Cardiac muscle cell (in vitro differentiated cells and primary cell): ENCODE measurements at regions not wholly inside any gene's neighbourhood (a gene's known extent, or its start where the extent isn't known, plus 50 kb on each side); places are given as distances from the start of the nearest gene placed in this dataset.
A peak's percentile ranks its signal among the peaks of the same experiment; 100 is the strongest.

Experiments used
- DNase-seq, 2 donors: peaks; one replicate each; pipeline versions ENCODE4 v3.0.0 to v3.0.0-alpha.2; 2010 to 2017; ENCODE audit warnings: low read depth in 1 of 2, low spot score in 1 of 2
- H3K27ac ChIP-seq: fragments of 200-600 bp; sonication (generic); 2 replicates; pipeline ENCODE4 v1.5.1; 2016
- H3K27me3 ChIP-seq: fragments of 200-600 bp; sonication (generic); 2 replicates; pipeline ENCODE4 v1.6.0; 2016; ENCODE audit warnings: control low read depth
- H3K36me3 ChIP-seq: fragments of 200-600 bp; sonication (generic); 2 replicates; pipeline ENCODE4 v1.5.1; 2016; ENCODE audit warnings: control low read depth
- H3K4me1 ChIP-seq: fragments of 200-600 bp; sonication (generic); 2 replicates; pipeline ENCODE4 v1.8.1; 2017; ENCODE audit warnings: low read depth, mild to moderate bottlenecking, mixed run types
- H3K4me3 ChIP-seq: fragments of 200-600 bp; sonication (generic); 2 replicates; pipeline ENCODE4 v1.5.1; 2016; ENCODE audit warnings: mild to moderate bottlenecking
- H3K9me3 ChIP-seq: fragments of 200-600 bp; sonication (generic); 2 replicates; pipeline ENCODE4 v1.5.1; 2017; ENCODE audit warnings: low read depth, mild to moderate bottlenecking, control low read depth
- CTCF ChIP-seq: IDR thresholded peaks from 2 replicates; pipeline ENCODE4 v1.5.1; 2012; ENCODE audit warnings: low read depth, mild to moderate bottlenecking, low read length

GRCh38 chr6:130303431-130303830 lies 62.4 kb upstream of the TMEM200A start:
- H3K4me3 ChIP-seq: no peak overlapping the region
- H3K36me3 ChIP-seq: no peaks in the 10 kb centered on the region
- H3K9me3 ChIP-seq: no peaks in the 10 kb centered on the region
- TF ChIP-seq CTCF: no peak
- no peaks in the 10 kb centered on the region for H3K4me1 ChIP-seq
- DNase-seq: no peak
- H3K27me3 ChIP-seq: no peaks in the 10 kb centered on the region
- H3K27ac ChIP-seq: no peak overlapping the region

- no peak for TF ChIP-seq CTCF
- no peaks in the 10 kb centered on the region for H3K9me3 ChIP-seq
- H3K36me3 ChIP-seq: no peaks in the 10 kb centered on the region
- H3K4me3 ChIP-seq: no peak overlapping the region
- DNase-seq: no peak
- H3K27me3 ChIP-seq: no peaks in the 10 kb centered on the region
- no peak overlapping the region for H3K27ac ChIP-seq
- H3K4me1 ChIP-seq: no peaks in the 10 kb centered on the region
These were observed 67.6 kb upstream of the TMEM200A start for GRCh38 chr6:130298258-130298657.

GRCh38 chr6:130296854-130297253 lies 69.0 kb upstream of the TMEM200A start:
- no peak for DNase-seq
- Histone ChIP-seq H3K36me3 (no peaks in the 10 kb centered on the region), H3K4me1 (no peaks in the 10 kb centered on the region), H3K4me3 (no peak overlapping the region), H3K27me3 (no peaks in the 10 kb centered on the region), H3K27ac (no peak overlapping the region), H3K9me3 (no peaks in the 10 kb centered on the region)
- TF ChIP-seq CTCF: no peak

- Histone ChIP-seq H3K36me3 (no peaks in the 10 kb centered on the region), H3K27ac (no peak overlapping the region), H3K27me3 (no peaks in the 10 kb centered on the region), H3K4me1 (no peaks in the 10 kb centered on the region), H3K4me3 (no peak overlapping the region), H3K9me3 (no peaks in the 10 kb centered on the region)
- DNase-seq: peak; percentile 48 to 65
- peak; percentile 64 for TF ChIP-seq CTCF
These were observed 71.0 kb upstream of the SAMD3 start for GRCh38 chr6:130293800-130294199.

GRCh38 chr6:130288065-130288464 lies 65.3 kb upstream of the SAMD3 start:
- Histone ChIP-seq H3K9me3 (no peaks in the 10 kb centered on the region), H3K27me3 (no peaks in the 10 kb centered on the region), H3K27ac (no peak overlapping the region), H3K4me1 (no peaks in the 10 kb centered on the region), H3K36me3 (no peaks in the 10 kb centered on the region), H3K4me3 (no peak overlapping the region)
- no peak for DNase-seq
- TF ChIP-seq CTCF: no peak
